T-helper 2 cell treated with Interferon-gamma antibody and Interleukin-4, amounts not matched to agents 5 μg/mL and 100 μg/mL, for 36 hours (primary cell): ENCODE measurements at regions not wholly inside any gene's neighbourhood (a gene's known extent, or its start where the extent isn't known, plus 50 kb on each side); places are given as distances from the start of the nearest gene placed in this dataset.

Experiments
- DNase-seq: peaks from one replicate; pipeline ENCODE4 v3.0.0; 2021; ENCODE audit warnings: low spot score
- H3K27ac Mint-ChIP-seq: one replicate; pipeline ENCODE4 v1.8.0; 2021; ENCODE audit warnings: mild to moderate bottlenecking, mixed read lengths
- H3K27me3 Mint-ChIP-seq: one replicate; pipeline ENCODE4 v1.8.0; 2021; ENCODE audit warnings: low read depth, mixed read lengths
- H3K36me3 Mint-ChIP-seq: one replicate; pipeline ENCODE4 v1.8.0; 2021; ENCODE audit warnings: low read depth, mixed read lengths
- H3K4me1 Mint-ChIP-seq: one replicate; pipeline ENCODE4 v1.8.0; 2021; ENCODE audit warnings: low read depth, mixed read lengths
- H3K4me3 Mint-ChIP-seq: one replicate; pipeline ENCODE4 v1.8.0; 2022; ENCODE audit warnings: mild to moderate bottlenecking, moderate library complexity, mixed read lengths
- H3K9me3 Mint-ChIP-seq: one replicate; pipeline ENCODE4 v1.8.0; 2021; ENCODE audit warnings: mixed read lengths

GRCh38 chr10:42111076-42111475, 527.3 kb downstream of the ZNF33B start:
- Mint-ChIP-seq H3K4me3 (no peak overlapping the region), H3K27ac (no peak overlapping the region)
- no peak for DNase-seq

More at GRCh38 chr10:42111076-42111475, 527.3 kb downstream of the ZNF33B start:
- Mint-ChIP-seq H3K9me3 (peaks cover 34% of the 10 kb centered on the region), H3K36me3 (no peaks in the 10 kb centered on the region), H3K4me1 (no peaks in the 10 kb centered on the region), H3K27me3 (no peaks in the 10 kb centered on the region)
